DMS 273 (cell line): ENCODE measurements at regions not wholly inside any gene's neighbourhood (a gene's known extent, or its start where the extent isn't known, plus 50 kb on each side); places are given as distances from the start of the nearest gene placed in this dataset.

ENCODE experiments used
- DNase-seq: peaks from one replicate; lab custom pipeline; 2025; ENCODE audit not compliant: unreplicated experiment; lab: John Stamatoyannopoulos, UW

- no peak for DNase-seq
These were observed 507.5 kb downstream of the MTRR start for GRCh38 chr5:8376478-8376877.

- DNase-seq, result peak; percentile 13
These were observed 513.0 kb downstream of the MTRR start for GRCh38 chr5:8381972-8382371.

GRCh38 chr5:8382456-8382855, 513.5 kb downstream of the MTRR start:
- peak; percentile 13 for DNase-seq

GRCh38 chr5:8383616-8384015, 514.7 kb downstream of the MTRR start:
- peak; percentile 75 for DNase-seq

GRCh38 chr5:8386719-8387288, 517.9 kb downstream of the MTRR start:
- no peak for DNase-seq

- DNase-seq, result no peak
These were observed 523.0 kb downstream of the MTRR start for GRCh38 chr5:8391911-8392310.

- DNase-seq, result no peak
These were observed 524.3 kb downstream of the MTRR start for GRCh38 chr5:8393240-8393639.

- DNase-seq, result peak; percentile 37
These were observed 526.0 kb downstream of the MTRR start for GRCh38 chr5:8394965-8395364.

- DNase-seq, result no peak
These were observed 527.3 kb downstream of the MTRR start for GRCh38 chr5:8396246-8396645.

- no peak for DNase-seq
These were observed 527.8 kb downstream of the MTRR start for GRCh38 chr5:8396756-8397155.

GRCh38 chr5:8399471-8399870, 530.5 kb downstream of the MTRR start:
- DNase-seq, result peak; percentile 57

- no peak for DNase-seq
These were observed 539.3 kb downstream of the MTRR start for GRCh38 chr5:8408258-8408657.

GRCh38 chr5:8410618-8411017, 541.7 kb downstream of the MTRR start:
- DNase-seq, result no peak

- DNase-seq, result no peak
These were observed 545.0 kb downstream of the MTRR start for GRCh38 chr5:8413975-8414374.

GRCh38 chr5:8417316-8418048, 548.5 kb downstream of the MTRR start:
- no peak for DNase-seq

GRCh38 chr5:8418049-8418426, 549.1 kb downstream of the MTRR start:
- DNase-seq, result no peak

GRCh38 chr5:8429778-8430758, 561.1 kb downstream of the MTRR start:
- DNase-seq, result no peak

GRCh38 chr5:8434501-8434900, 565.6 kb downstream of the MTRR start:
- no peak for DNase-seq

GRCh38 chr5:8436924-8437323, 568.0 kb downstream of the MTRR start:
- DNase-seq, result peak; percentile 23

- DNase-seq, result no peak
These were observed 576.2 kb downstream of the MTRR start for GRCh38 chr5:8445139-8445538.

- DNase-seq, result no peak
These were observed 577.2 kb downstream of the MTRR start for GRCh38 chr5:8446179-8446578.

- peak; percentile 33 for DNase-seq
These were observed 587.9 kb downstream of the MTRR start for GRCh38 chr5:8456846-8457186.
